Adrenal gland (tissue), 5 donors: ENCODE measurements at regions not wholly inside any gene's neighbourhood (a gene's known extent, or its start where the extent isn't known, plus 50 kb on each side); places are given as distances from the start of the nearest gene placed in this dataset.

Experiments used
- POLR2A ChIP-seq, 2 donors: fragments of 450-650 bp; IDR thresholded peaks; one replicate each; pipeline ENCODE4 v1.6.1; 2017; ENCODE audit warnings: antibody characterized with exemption in 2 of 2, mild to moderate bottlenecking in 2 of 2, moderate library complexity in 1 of 2
- TF ChIP-seq, protein P1 (sequence below), 6 experiments: fragments of 450-650 bp in 4 of 6; fragments of 200-600 bp in 2 of 6; sonication (generic) in 1 of 6; IDR thresholded peaks; 1 replicate in 5 of 6; 2 replicates in 1 of 6; pipeline versions ENCODE4 v1.5.1 to v1.8.0; 2016 to 2021; ENCODE audit warnings: antibody characterized with exemption in 6 of 6, mild to moderate bottlenecking in 2 of 6, moderate library complexity in 1 of 6
- donor health status: DM: no; HTN: no; CAD: no.

DNA sequence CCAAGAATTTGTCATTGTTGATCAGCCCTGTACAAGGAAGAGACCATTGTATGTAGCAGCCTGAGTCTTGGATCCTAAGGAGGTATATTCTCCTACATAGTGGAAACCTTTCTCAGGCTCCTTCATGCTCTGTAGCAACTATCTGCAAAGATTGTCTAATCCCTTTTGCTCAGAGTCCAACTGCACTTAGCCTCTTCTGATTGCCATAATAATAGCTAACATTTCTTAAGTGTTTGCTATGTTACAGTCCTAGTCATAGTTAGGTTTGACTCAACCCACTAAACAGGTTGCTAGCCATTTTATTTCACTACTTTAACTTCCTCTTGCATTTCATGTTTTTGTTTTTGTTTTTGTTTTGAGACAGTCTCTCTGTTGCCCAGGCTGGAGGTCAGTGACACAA is 50.8 kb upstream of the SLC16A2 start:
- TF ChIP-seq POLR2A (IDR thresholded peaks at IDR 0.05) = no peak
- TF ChIP-seq, protein P1, sequence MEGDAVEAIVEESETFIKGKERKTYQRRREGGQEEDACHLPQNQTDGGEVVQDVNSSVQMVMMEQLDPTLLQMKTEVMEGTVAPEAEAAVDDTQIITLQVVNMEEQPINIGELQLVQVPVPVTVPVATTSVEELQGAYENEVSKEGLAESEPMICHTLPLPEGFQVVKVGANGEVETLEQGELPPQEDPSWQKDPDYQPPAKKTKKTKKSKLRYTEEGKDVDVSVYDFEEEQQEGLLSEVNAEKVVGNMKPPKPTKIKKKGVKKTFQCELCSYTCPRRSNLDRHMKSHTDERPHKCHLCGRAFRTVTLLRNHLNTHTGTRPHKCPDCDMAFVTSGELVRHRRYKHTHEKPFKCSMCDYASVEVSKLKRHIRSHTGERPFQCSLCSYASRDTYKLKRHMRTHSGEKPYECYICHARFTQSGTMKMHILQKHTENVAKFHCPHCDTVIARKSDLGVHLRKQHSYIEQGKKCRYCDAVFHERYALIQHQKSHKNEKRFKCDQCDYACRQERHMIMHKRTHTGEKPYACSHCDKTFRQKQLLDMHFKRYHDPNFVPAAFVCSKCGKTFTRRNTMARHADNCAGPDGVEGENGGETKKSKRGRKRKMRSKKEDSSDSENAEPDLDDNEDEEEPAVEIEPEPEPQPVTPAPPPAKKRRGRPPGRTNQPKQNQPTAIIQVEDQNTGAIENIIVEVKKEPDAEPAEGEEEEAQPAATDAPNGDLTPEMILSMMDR (IDR thresholded peaks at IDR 0.05) = no peak
